ENCODE measurements at regions not wholly inside any gene's neighbourhood (a gene's known extent, or its start where the extent isn't known, plus 50 kb on each side); places are given as distances from the start of the nearest gene placed in this dataset.

GRCh38 chr11:15880291-15880690 lies 476.1 kb downstream of the SOX6 start:
- H3K36me3 ChIP-seq: no peaks in the 10 kb centered on the region
- intact Hi-C loops (cut with DNase I; ENCODE audit: low total_unique reads) (no loop called here), in situ Hi-C loops (cut with MboI; ENCODE audit: low pct_ligation_motif_present in 1 of 4, low pct_unique_long_range_greater_than_20kb in 1 of 4, low sequenced_read_pairs in 3 of 4) (no loop called here)
- peaks cover 0 to 7% (median 0%) of the 10 kb centered on the region in 4 donors for H3K4me1 ChIP-seq
- no peaks in the 10 kb centered on the region for H3K27me3 ChIP-seq
- no peak for DNase-seq
- H3K4me3 ChIP-seq: no peak overlapping the region
- no peaks in the 10 kb centered on the region for H3K9me3 ChIP-seq
- WGBS, 2 donors (ENCODE audit: low coverage in 1 of 2): 74 to 91% methylated on average over 2 to 3 of the region's 3 CpGs
- TF ChIP-seq CTCF (IDR thresholded peaks at IDR 0.05) (no peak), POLR2A (IDR thresholded peaks at IDR 0.05) (no peak)
- H3K27ac ChIP-seq: no peak overlapping the region

GRCh38 chr11:15882876-15883454 lies 473.4 kb downstream of the SOX6 start:
- peaks cover 0 to 7% (median 0%) of the 10 kb centered on the region in 4 donors for H3K4me1 ChIP-seq
- intact Hi-C loops (cut with DNase I; ENCODE audit: low total_unique reads) (no loop called here), in situ Hi-C loops (cut with MboI; ENCODE audit: low pct_ligation_motif_present in 1 of 4, low pct_unique_long_range_greater_than_20kb in 1 of 4, low sequenced_read_pairs in 3 of 4) (no loop called here)
- no peak overlapping the region for H3K4me3 ChIP-seq
- no peak for DNase-seq
- no peaks in the 10 kb centered on the region for H3K9me3 ChIP-seq
- no peak overlapping the region for H3K27ac ChIP-seq
- H3K36me3 ChIP-seq: no peaks in the 10 kb centered on the region
- no peak for TF ChIP-seq EP300 (IDR thresholded peaks at IDR 0.05; ENCODE audit: low read depth)
- TF ChIP-seq POLR2A (IDR thresholded peaks at IDR 0.05): no peak
- no peak for TF ChIP-seq CTCF (IDR thresholded peaks at IDR 0.05)
- no peak for TF ChIP-seq POLR2AphosphoS5 (IDR thresholded peaks at IDR 0.05)
- WGBS, 2 donors (ENCODE audit: low coverage in 1 of 2): 61 to 70% methylated on average over 7 to 9 of the region's 9 CpGs
- no peaks in the 10 kb centered on the region for H3K27me3 ChIP-seq

- Histone ChIP-seq H3K27ac (no peak overlapping the region), H3K36me3 (no peaks in the 10 kb centered on the region), H3K4me1 (peaks cover 0 to 7% (median 0%) of the 10 kb centered on the region in 4 donors), H3K4me3 (no peak overlapping the region), H3K9me3 (no peaks in the 10 kb centered on the region), H3K27me3 (no peaks in the 10 kb centered on the region)
- no peak for DNase-seq
- TF ChIP-seq CTCF (IDR thresholded peaks at IDR 0.05): no peak
- no peak for TF ChIP-seq EP300 (IDR thresholded peaks at IDR 0.05; ENCODE audit: low read depth)
- no peak for TF ChIP-seq POLR2AphosphoS5 (IDR thresholded peaks at IDR 0.05)
- TF ChIP-seq POLR2A (IDR thresholded peaks at IDR 0.05): no peak
- intact Hi-C loops (cut with DNase I; ENCODE audit: low total_unique reads): no loop called here
- 60 to 63% methylated on average over 7 of the region's 7 CpGs for WGBS, 2 donors (ENCODE audit: low coverage in 1 of 2)
- in situ Hi-C loops (cut with MboI; ENCODE audit: low pct_ligation_motif_present in 1 of 4, low pct_unique_long_range_greater_than_20kb in 1 of 4, low sequenced_read_pairs in 3 of 4): no loop called here
These were observed 472.9 kb downstream of the SOX6 start for GRCh38 chr11:15883455-15883920.

GRCh38 chr11:15884141-15884540 lies 472.2 kb downstream of the SOX6 start:
- Histone ChIP-seq H3K27ac (peak overlapping the region in 1 of 4 donors; percentile 4), H3K36me3 (no peaks in the 10 kb centered on the region), H3K27me3 (no peaks in the 10 kb centered on the region), H3K9me3 (no peaks in the 10 kb centered on the region), H3K4me1 (peaks cover 0 to 7% (median 0%) of the 10 kb centered on the region in 4 donors), H3K4me3 (no peak overlapping the region)
- intact Hi-C loops (cut with DNase I; ENCODE audit: low total_unique reads) (no loop called here), in situ Hi-C loops (cut with MboI; ENCODE audit: low pct_ligation_motif_present in 1 of 4, low pct_unique_long_range_greater_than_20kb in 1 of 4, low sequenced_read_pairs in 3 of 4) (no loop called here)
- DNase-seq: no peak
- TF ChIP-seq EP300 (IDR thresholded peaks at IDR 0.05; ENCODE audit: low read depth): no peak
- TF ChIP-seq POLR2AphosphoS5 (IDR thresholded peaks at IDR 0.05): no peak
- TF ChIP-seq POLR2A (IDR thresholded peaks at IDR 0.05): no peak
- TF ChIP-seq CTCF (IDR thresholded peaks at IDR 0.05): no peak
- WGBS, 2 donors (ENCODE audit: low coverage in 1 of 2): 80 to 88% methylated on average over 2 to 13 of the region's 13 CpGs
